Activated T-helper 2 cell treated with anti-CD3 and anti-CD28 coated beads, Interferon-gamma antibody, Interleukin-2, Interleukin-4, amounts not matched to agents 10 μg/mL and 5 μg/mL and 100 μg/mL, durations not matched to agents 14 hours and 24 hours and 36 hours (primary cell): ENCODE measurements at regions not wholly inside any gene's neighbourhood (a gene's known extent, or its start where the extent isn't known, plus 50 kb on each side); places are given as distances from the start of the nearest gene placed in this dataset.
"Not testable (repeated sequence)": the region's sequence is repeated elsewhere in the genome, so short reads cannot be mapped to it uniquely, and the experiment has no call there.

ENCODE experiments used
- DNase-seq: peaks from one replicate; pipeline ENCODE4 v3.0.0; 2021; ENCODE audit warnings: low spot score
- H3K27ac Mint-ChIP-seq: one replicate; pipeline ENCODE4 v1.8.0; 2021; ENCODE audit warnings: mixed read lengths
- H3K27me3 Mint-ChIP-seq: one replicate; pipeline ENCODE4 v1.8.0; 2021; ENCODE audit warnings: low read depth, mixed read lengths
- H3K36me3 Mint-ChIP-seq: one replicate; pipeline ENCODE4 v1.8.0; 2021; ENCODE audit warnings: low read depth, mixed read lengths
- H3K4me1 Mint-ChIP-seq: one replicate; pipeline ENCODE4 v1.8.0; 2021; ENCODE audit warnings: low read depth, mixed read lengths
- H3K4me3 Mint-ChIP-seq: one replicate; pipeline ENCODE4 v1.8.0; 2021; ENCODE audit warnings: low read depth, mild to moderate bottlenecking, moderate library complexity, mixed read lengths
- H3K9me3 Mint-ChIP-seq: one replicate; pipeline ENCODE4 v1.8.0; 2021; ENCODE audit warnings: mixed read lengths
- intact Hi-C: fragments of 100-400 bp; cut with micrococcal nuclease; formaldehyde crosslinking; loops from one replicate; pipeline ENCODE4 v1.15.1; 2023

DNA sequence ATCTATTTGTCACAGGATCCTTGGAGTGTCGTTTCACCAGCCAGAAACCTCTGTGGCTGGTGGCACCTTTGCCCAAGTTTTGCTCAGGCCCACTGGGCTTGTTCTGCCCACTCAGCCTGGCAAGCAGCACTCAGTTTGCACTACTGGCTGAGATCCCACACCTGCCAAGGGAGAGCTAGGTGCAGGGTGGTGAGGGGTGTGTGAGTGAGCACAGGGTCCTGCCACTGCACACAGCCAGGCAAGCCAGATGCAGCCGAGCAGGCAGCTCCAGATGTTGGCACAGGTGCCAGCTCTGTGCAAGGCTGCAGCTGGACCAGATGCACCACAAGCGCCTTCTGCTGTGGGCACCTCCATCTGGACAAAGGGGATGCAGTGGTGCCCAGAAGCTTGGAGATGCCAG is 281.7 kb upstream of the UBE2E3 start:
- intact Hi-C loops, result no loop called here
- Mint-ChIP-seq H3K4me1 (no peaks in the 10 kb centered on the region), H3K27me3 (no peaks in the 10 kb centered on the region), H3K27ac (no peak overlapping the region), H3K9me3 (no peaks in the 10 kb centered on the region), H3K36me3 (no peaks in the 10 kb centered on the region), H3K4me3 (no peak overlapping the region)
- DNase-seq, result no peak

DNA sequence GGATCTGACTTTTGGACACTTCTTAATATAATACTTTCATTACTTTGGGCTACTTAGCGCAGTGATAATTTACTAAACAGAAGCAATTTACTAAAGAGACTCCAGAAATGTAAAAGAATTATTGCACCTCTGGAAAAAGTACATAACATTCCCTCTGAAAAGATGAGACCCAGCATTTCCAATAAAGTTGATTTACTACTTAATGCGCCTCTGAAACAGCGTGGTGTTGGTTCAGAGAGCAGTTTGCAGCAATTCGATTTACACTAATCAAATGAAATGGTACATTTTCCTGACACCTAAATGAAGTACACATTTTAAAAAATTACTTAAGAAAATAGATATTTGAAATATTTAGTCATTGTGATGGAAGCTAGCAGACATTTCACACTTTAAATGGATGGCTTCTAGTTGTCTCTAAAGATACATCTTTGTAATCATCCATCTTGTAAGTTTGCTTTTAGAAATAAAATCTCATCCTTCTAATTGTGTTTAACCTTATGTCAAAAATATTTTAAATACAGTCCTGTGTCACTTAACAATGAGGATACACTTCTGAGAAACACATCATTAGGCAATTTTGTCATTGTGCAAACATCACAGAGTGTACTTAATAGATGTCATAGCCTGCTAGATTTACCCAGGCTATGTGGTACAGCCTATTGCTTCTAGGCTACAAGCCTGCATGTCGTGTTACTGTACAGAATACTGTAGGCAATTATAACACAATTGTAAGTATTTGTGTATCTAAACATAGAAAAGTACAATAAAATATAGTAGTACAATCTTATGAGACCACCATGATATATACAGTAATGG is 284.6 kb upstream of the UBE2E3 start:
- no peak overlapping the region for H3K27ac Mint-ChIP-seq
- no peak for DNase-seq
- H3K27me3 Mint-ChIP-seq, result no peaks in the 10 kb centered on the region
- intact Hi-C loops, result no loop called here
- no peak overlapping the region for H3K4me3 Mint-ChIP-seq
- no peaks in the 10 kb centered on the region for H3K36me3 Mint-ChIP-seq
- H3K9me3 Mint-ChIP-seq, result no peaks in the 10 kb centered on the region
- H3K4me1 Mint-ChIP-seq, result no peaks in the 10 kb centered on the region

- DNase-seq, result no peak
- intact Hi-C loops, result no loop called here
- Mint-ChIP-seq H3K4me3 (no peak overlapping the region), H3K9me3 (no peaks in the 10 kb centered on the region), H3K4me1 (no peaks in the 10 kb centered on the region), H3K27ac (no peak overlapping the region), H3K27me3 (no peaks in the 10 kb centered on the region), H3K36me3 (no peaks in the 10 kb centered on the region)
Measured at GRCh38 chr2:180694445-180695421, 285.7 kb upstream of the UBE2E3 start.

- Mint-ChIP-seq H3K9me3 (no peaks in the 10 kb centered on the region), H3K36me3 (no peaks in the 10 kb centered on the region), H3K27me3 (no peaks in the 10 kb centered on the region), H3K4me1 (no peaks in the 10 kb centered on the region), H3K4me3 (no peak overlapping the region), H3K27ac (no peak overlapping the region)
- intact Hi-C loops, result no loop called here
- no peak for DNase-seq
Measured at GRCh38 chr2:180692322-180692721, 288.1 kb upstream of the UBE2E3 start.

GRCh38 chr2:180691855-180692223 is 288.6 kb upstream of the UBE2E3 start:
- H3K27ac Mint-ChIP-seq, H3K36me3 Mint-ChIP-seq, H3K4me1 Mint-ChIP-seq, H3K4me3 Mint-ChIP-seq, H3K27me3 Mint-ChIP-seq, DNase-seq, H3K9me3 Mint-ChIP-seq, intact Hi-C loops: not testable (repeated sequence)

- intact Hi-C loops, H3K27ac Mint-ChIP-seq, H3K4me1 Mint-ChIP-seq, H3K36me3 Mint-ChIP-seq, H3K27me3 Mint-ChIP-seq, H3K4me3 Mint-ChIP-seq, H3K9me3 Mint-ChIP-seq, DNase-seq: not testable (repeated sequence)
Measured at GRCh38 chr2:180691186-180691854, 289.1 kb upstream of the UBE2E3 start.

GRCh38 chr2:180690611-180691010 is 289.8 kb upstream of the UBE2E3 start:
- no peaks in the 10 kb centered on the region for H3K9me3 Mint-ChIP-seq
- intact Hi-C loops, result no loop called here
- no peak overlapping the region for H3K4me3 Mint-ChIP-seq
- peaks cover under 1% of the 10 kb centered on the region for H3K27me3 Mint-ChIP-seq
- H3K36me3 Mint-ChIP-seq, result no peaks in the 10 kb centered on the region
- H3K27ac Mint-ChIP-seq, result no peak overlapping the region
- no peak for DNase-seq
- no peaks in the 10 kb centered on the region for H3K4me1 Mint-ChIP-seq

GRCh38 chr2:180682871-180683270 is 297.5 kb upstream of the UBE2E3 start:
- DNase-seq, result no peak
- H3K4me1 Mint-ChIP-seq, result no peaks in the 10 kb centered on the region
- no peak overlapping the region for H3K4me3 Mint-ChIP-seq

DNA sequence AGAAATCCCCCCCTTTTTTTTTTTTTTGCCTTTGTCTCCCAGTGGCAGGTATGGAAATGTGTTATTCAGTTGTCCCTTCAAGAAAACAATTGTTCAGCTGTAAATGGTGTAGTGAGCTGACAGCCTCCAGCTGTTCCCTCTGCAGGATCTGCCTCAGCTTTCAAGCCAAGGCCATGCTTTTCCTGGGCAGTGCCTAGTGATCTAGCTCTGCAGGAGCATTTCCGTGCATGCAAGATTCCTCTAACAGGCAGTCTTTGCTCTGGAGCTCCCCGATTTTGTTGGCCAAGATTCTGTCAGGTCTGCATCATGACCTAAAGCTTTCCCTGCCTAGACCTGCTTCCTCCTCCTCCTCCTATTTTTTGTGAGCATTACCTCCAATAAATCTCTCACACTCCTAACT is 300.7 kb upstream of the UBE2E3 start:
- Mint-ChIP-seq H3K27me3 (peaks cover 9% of the 10 kb centered on the region), H3K36me3 (no peaks in the 10 kb centered on the region), H3K4me1 (no peaks in the 10 kb centered on the region), H3K9me3 (no peaks in the 10 kb centered on the region), H3K4me3 (no peak overlapping the region), H3K27ac (no peak overlapping the region)
- no peak for DNase-seq
- intact Hi-C loops, result no loop called here

More at GRCh38 chr2:180682871-180683270, 297.5 kb upstream of the UBE2E3 start:
- intact Hi-C loops, result no loop called here
- Mint-ChIP-seq H3K27ac (no peak overlapping the region), H3K27me3 (peaks cover 11% of the 10 kb centered on the region), H3K36me3 (no peaks in the 10 kb centered on the region), H3K9me3 (no peaks in the 10 kb centered on the region)

- no peak overlapping the region for H3K4me3 Mint-ChIP-seq
- DNase-seq, result no peak
Measured at GRCh38 chr2:180678625-180678972, 301.8 kb upstream of the UBE2E3 start.

GRCh38 chr2:180677930-180678624 is 302.3 kb upstream of the UBE2E3 start:
- Mint-ChIP-seq H3K4me3 (no peak overlapping the region), H3K36me3 (no peaks in the 10 kb centered on the region), H3K9me3 (no peaks in the 10 kb centered on the region), H3K27ac (no peak overlapping the region), H3K27me3 (peaks cover 9% of the 10 kb centered on the region), H3K4me1 (no peaks in the 10 kb centered on the region)
- no peak for DNase-seq
- intact Hi-C loops, result no loop called here

More at GRCh38 chr2:180678625-180678972, 301.8 kb upstream of the UBE2E3 start:
- H3K27me3 Mint-ChIP-seq, result peaks cover 9% of the 10 kb centered on the region
- H3K36me3 Mint-ChIP-seq, result no peaks in the 10 kb centered on the region
- no peak overlapping the region for H3K27ac Mint-ChIP-seq
- intact Hi-C loops, result no loop called here
- H3K4me1 Mint-ChIP-seq, result no peaks in the 10 kb centered on the region
- H3K9me3 Mint-ChIP-seq, result no peaks in the 10 kb centered on the region

DNA sequence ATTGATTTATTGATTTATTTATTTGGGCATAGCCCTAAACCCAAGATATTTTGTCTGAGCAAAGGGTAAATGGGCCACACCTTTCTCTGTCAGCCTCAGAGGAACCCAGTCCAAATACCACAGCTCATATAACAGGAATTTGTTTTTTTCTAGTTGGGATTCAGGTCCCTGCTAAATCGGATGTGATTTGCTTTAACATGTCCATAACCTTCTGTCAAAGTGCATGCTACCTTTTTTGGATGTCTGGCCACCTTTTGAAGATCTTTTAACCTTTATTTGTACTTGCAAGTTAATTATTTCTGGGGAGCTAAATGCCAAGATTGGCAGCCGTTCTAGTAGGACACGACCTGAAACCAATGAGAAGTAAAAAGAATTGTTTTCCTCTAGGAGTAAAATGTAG is 303.2 kb upstream of the UBE2E3 start:
- Mint-ChIP-seq H3K36me3 (no peaks in the 10 kb centered on the region), H3K4me3 (no peak overlapping the region), H3K4me1 (no peaks in the 10 kb centered on the region), H3K9me3 (no peaks in the 10 kb centered on the region), H3K27ac (no peak overlapping the region), H3K27me3 (peaks cover 9% of the 10 kb centered on the region)
- intact Hi-C loops, result no loop called here
- no peak for DNase-seq
